OCI-LY7 (cell line): ENCODE measurements at regions not wholly inside any gene's neighbourhood (a gene's known extent, or its start where the extent isn't known, plus 50 kb on each side); places are given as distances from the start of the nearest gene placed in this dataset.
"Not testable (repeated sequence)": the region's sequence is repeated elsewhere in the genome, so short reads cannot be mapped to it uniquely, and the experiment has no call there.

Source experiments
- BruUV-seq: library from RNA; stranded (reverse); fragments of 400-500 nt; replicated peaks from 2 replicates; lab custom pipeline; 2021; lab: Mats Ljungman, UMichigan
- CTCF ChIA-PET: fragments of 300-600 bp; sonication (Branson Sonifier 250); formaldehyde crosslinking; loops from one replicate; lab custom pipeline; 2022; ENCODE audit warnings: antibody characterized with exemption; ENCODE audit not compliant: unreplicated experiment; lab: Charles Lee
- POLR2A ChIA-PET: fragments of 300-600 bp; sonication (Branson Sonifier 250); formaldehyde crosslinking; loops from one replicate; lab custom pipeline; 2022; ENCODE audit warnings: antibody characterized with exemption; lab: Charles Lee
- DNase-seq: peaks from one replicate; pipeline ENCODE4 v3.0.0-alpha.2; 2015; ENCODE audit warnings: low spot score
- H2AFZ ChIP-seq: fragments of 200-600 bp; sonication (generic), shearing (Covaris generic); 2 replicates; pipeline ENCODE4 v1.6.1; 2014; ENCODE audit warnings: mild to moderate bottlenecking, antibody characterized with exemption, low read length, moderate library complexity
- H3K27ac ChIP-seq: fragments of 200-600 bp; sonication (generic); 2 replicates; pipeline ENCODE4 v1.5.1; 2014; ENCODE audit warnings: mixed run types, low read depth, mild to moderate bottlenecking, moderate library complexity, low read length, inconsistent platforms; ENCODE audit not compliant: poor library complexity, severe bottlenecking
- H3K36me3 ChIP-seq: fragments of 200-600 bp; sonication (generic); 2 replicates; pipeline ENCODE4 v1.6.1; 2014; ENCODE audit warnings: mild to moderate bottlenecking, antibody characterized with exemption, low read length, moderate library complexity, mixed read lengths; ENCODE audit not compliant: insufficient read depth
- H3K4me1 ChIP-seq: fragments of 200-600 bp; sonication (generic); 2 replicates; pipeline ENCODE4 v1.5.1; 2014; ENCODE audit warnings: mild to moderate bottlenecking, low read length; ENCODE audit not compliant: insufficient read depth, poor library complexity, severe bottlenecking
- H3K4me2 ChIP-seq: fragments of 200-600 bp; sonication (generic); 2 replicates; pipeline ENCODE4 v1.6.1; 2014; ENCODE audit warnings: mild to moderate bottlenecking, low read length
- H3K4me3 ChIP-seq: fragments of 200-600 bp; sonication (generic); 2 replicates; pipeline ENCODE4 v1.5.1; 2014; ENCODE audit warnings: mild to moderate bottlenecking, low read depth, low read length; ENCODE audit not compliant: poor library complexity, severe bottlenecking
- H3K79me2 ChIP-seq: fragments of 200-600 bp; sonication (generic); 2 replicates; pipeline ENCODE4 v1.6.1; 2016; ENCODE audit warnings: low read depth, mild to moderate bottlenecking, low read length, moderate library complexity, mixed read lengths; ENCODE audit not compliant: insufficient read depth
- H3K9me2 ChIP-seq: fragments of 200-600 bp; sonication (generic); 2 replicates; pipeline ENCODE4 v1.6.1; 2016; ENCODE audit warnings: mild to moderate bottlenecking, low read length, mixed read lengths; ENCODE audit not compliant: insufficient read depth
- H3K9me3 ChIP-seq: fragments of 200-600 bp; sonication (generic); 2 replicates; pipeline ENCODE4 v1.6.1; 2014; ENCODE audit warnings: mild to moderate bottlenecking, mixed run types, low read length, mixed read lengths
- H4K20me1 ChIP-seq: fragments of 200-600 bp; sonication (generic); 2 replicates; pipeline ENCODE4 v1.6.1; 2014; ENCODE audit warnings: mild to moderate bottlenecking, antibody characterized with exemption, low read length, moderate library complexity, mixed read lengths; ENCODE audit not compliant: insufficient read depth
- EZH2phosphoT487 ChIP-seq: fragments of 200-600 bp; sonication (generic); IDR thresholded peaks from 2 replicates; pipeline ENCODE4 v1.6.1; 2018; ENCODE audit warnings: low read depth, borderline replicate concordance, mild to moderate bottlenecking, mixed run types, antibody characterized with exemption, low read length, moderate library complexity, mixed read lengths
- intact Hi-C: fragments of 100-400 bp; cut with micrococcal nuclease; formaldehyde crosslinking; loops from one replicate; pipeline ENCODE4 v1.10.0; 2022; ENCODE audit not compliant: unreplicated experiment
- TF ChIP-seq, protein P1 (sequence below): fragments of 200-600 bp; sonication (generic); conservative IDR thresholded peaks from 2 replicates; pipeline ENCODE4 v1.5.1; 2014; ENCODE audit warnings: mild to moderate bottlenecking, antibody characterized with exemption, low read length, moderate library complexity, mixed read lengths

DNA sequence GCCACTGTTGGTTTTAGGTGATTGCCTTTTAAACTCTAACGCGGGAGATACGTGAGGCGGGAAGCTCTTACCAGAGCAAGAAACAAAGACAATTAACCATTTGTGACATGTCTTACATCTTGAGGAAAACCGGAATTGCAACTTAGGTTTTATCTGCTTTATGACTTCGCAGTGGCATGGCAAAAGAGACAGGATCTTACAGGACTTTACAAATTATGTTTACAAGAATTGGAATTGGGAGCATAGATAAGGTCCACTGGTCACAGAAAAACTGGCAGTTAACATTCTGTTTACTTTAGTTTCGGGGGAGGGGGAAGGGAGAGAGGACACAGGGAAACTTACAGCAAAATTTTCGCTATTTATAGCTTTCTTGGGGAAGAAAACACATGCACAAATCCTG lies 1119.6 kb downstream of the ZPLD1 start:
- no peaks in the 10 kb centered on the region for H3K9me2 ChIP-seq
- no peaks in the 10 kb centered on the region for H3K79me2 ChIP-seq
- no peak for DNase-seq
- H3K4me2 ChIP-seq = no peak overlapping the region
- no peaks in the 10 kb centered on the region for H3K36me3 ChIP-seq
- intact Hi-C loops = no loop called here
- H3K27ac ChIP-seq = no peak overlapping the region
- no peaks in the 10 kb centered on the region for H4K20me1 ChIP-seq
- H3K4me3 ChIP-seq = no peak overlapping the region
- POLR2A ChIA-PET = no interaction called here
- no peaks in the 10 kb centered on the region for H3K9me3 ChIP-seq
- H3K4me1 ChIP-seq = no peaks in the 10 kb centered on the region
- no peak overlapping the region for H2AFZ ChIP-seq
- no peak for TF ChIP-seq EZH2phosphoT487
- TF ChIP-seq, protein P1, sequence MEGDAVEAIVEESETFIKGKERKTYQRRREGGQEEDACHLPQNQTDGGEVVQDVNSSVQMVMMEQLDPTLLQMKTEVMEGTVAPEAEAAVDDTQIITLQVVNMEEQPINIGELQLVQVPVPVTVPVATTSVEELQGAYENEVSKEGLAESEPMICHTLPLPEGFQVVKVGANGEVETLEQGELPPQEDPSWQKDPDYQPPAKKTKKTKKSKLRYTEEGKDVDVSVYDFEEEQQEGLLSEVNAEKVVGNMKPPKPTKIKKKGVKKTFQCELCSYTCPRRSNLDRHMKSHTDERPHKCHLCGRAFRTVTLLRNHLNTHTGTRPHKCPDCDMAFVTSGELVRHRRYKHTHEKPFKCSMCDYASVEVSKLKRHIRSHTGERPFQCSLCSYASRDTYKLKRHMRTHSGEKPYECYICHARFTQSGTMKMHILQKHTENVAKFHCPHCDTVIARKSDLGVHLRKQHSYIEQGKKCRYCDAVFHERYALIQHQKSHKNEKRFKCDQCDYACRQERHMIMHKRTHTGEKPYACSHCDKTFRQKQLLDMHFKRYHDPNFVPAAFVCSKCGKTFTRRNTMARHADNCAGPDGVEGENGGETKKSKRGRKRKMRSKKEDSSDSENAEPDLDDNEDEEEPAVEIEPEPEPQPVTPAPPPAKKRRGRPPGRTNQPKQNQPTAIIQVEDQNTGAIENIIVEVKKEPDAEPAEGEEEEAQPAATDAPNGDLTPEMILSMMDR = no peak
- CTCF ChIA-PET = no interaction called here
- BruUV-seq = no TSS peak

DNA sequence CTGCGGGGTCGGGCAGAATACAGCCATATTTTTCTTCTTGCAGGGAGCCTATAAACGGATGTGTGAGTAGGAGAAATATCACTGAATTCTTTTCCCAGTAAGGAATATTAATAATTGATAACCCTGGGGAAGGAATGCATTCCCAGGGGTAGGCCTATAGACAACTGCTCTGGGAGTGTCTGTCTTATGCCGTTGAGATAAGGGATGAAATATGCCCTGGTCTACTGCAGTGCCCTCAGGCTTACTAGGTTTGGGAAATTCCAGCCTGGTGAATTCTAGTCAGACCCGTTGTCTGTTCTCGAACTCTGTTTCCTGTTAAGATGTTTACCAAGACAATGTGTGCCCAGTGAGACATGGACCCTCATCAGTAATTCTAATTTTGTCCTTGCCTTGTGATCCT lies 1129.3 kb downstream of the ZPLD1 start:
- H3K9me3 ChIP-seq, H3K4me3 ChIP-seq, CTCF ChIA-PET, BruUV-seq, H3K4me2 ChIP-seq, H3K79me2 ChIP-seq, H3K4me1 ChIP-seq, POLR2A ChIA-PET, H3K36me3 ChIP-seq, H2AFZ ChIP-seq, H3K9me2 ChIP-seq, intact Hi-C loops, DNase-seq, H3K27ac ChIP-seq, H4K20me1 ChIP-seq: not testable (repeated sequence)

DNA sequence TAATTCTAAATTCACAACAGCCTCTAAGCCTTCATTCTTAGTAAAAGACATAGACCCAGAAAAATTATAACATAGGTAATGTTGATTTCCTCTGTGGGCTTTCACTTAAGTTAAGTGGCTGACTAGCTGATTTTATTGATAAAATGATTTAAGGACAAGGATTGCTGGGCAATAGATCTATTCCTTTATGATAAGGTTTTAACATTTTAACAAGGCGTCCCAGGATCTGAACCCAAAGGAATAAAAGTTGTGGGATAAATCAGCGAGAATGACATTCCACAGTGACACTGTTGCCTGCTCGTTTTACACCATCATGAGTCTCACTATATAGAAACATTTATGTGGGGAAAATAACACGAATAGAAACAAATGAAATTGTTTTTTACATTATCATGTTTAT lies 1151.0 kb downstream of the ZPLD1 start:
- intact Hi-C loops = no loop called here
- no peaks in the 10 kb centered on the region for H3K36me3 ChIP-seq
- no peaks in the 10 kb centered on the region for H3K79me2 ChIP-seq
- H3K9me3 ChIP-seq = no peaks in the 10 kb centered on the region
- H3K4me3 ChIP-seq = no peak overlapping the region
- DNase-seq = no peak
- H3K4me2 ChIP-seq = no peak overlapping the region
- CTCF ChIA-PET = no interaction called here
- POLR2A ChIA-PET = no interaction called here
- H2AFZ ChIP-seq = no peak overlapping the region
- TF ChIP-seq, protein P1 = no peak
- TF ChIP-seq EZH2phosphoT487 = no peak
- H3K9me2 ChIP-seq = no peaks in the 10 kb centered on the region
- H4K20me1 ChIP-seq = no peaks in the 10 kb centered on the region
- H3K4me1 ChIP-seq = no peaks in the 10 kb centered on the region
- no TSS peak for BruUV-seq
- H3K27ac ChIP-seq = no peak overlapping the region
